ENCODE measurements at regions not wholly inside any gene's neighbourhood (a gene's known extent, or its start where the extent isn't known, plus 50 kb on each side); places are given as distances from the start of the nearest gene placed in this dataset.

DNA sequence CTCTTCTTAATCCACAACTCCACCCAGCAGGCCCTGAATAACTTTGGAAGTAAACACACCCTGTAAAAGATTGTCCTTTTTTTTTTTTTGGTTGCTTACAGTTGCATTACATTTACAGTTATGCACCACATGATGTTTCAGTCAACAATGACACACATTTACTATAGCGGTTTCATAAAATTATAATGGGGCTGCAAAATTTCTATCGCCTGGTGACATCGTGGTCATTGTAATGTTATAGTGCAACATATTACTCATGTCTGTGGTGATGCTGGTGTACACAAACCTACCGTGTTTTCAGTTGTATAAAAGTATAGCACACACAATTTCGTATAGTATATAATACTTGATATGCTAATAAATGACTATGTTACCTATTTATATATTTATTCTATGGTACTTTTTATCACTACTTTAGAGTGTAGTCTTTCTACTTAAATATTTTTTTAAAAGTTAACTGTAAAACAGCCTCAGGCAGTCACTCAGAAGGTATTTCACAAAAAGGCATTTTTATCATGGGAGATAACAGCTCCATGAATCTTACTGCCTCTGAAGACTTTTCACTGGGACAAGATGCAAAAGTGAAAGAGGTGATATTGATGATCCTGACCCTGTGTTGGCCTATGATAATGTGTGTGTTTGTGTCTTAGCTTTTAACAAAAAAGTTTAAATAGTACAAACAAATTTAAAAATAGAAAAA, 695.4 kb upstream of the CDH18 start:
- H3K4me1 Mint-ChIP-seq (ENCODE audit: unreplicated experiment), result no peaks in the 10 kb centered on the region
- no peak overlapping the region for H3K4me3 Mint-ChIP-seq (ENCODE audit: unreplicated experiment)
- DNase-seq (ENCODE audit: low spot score), result no peak
- TF ChIP-seq, protein P1, sequence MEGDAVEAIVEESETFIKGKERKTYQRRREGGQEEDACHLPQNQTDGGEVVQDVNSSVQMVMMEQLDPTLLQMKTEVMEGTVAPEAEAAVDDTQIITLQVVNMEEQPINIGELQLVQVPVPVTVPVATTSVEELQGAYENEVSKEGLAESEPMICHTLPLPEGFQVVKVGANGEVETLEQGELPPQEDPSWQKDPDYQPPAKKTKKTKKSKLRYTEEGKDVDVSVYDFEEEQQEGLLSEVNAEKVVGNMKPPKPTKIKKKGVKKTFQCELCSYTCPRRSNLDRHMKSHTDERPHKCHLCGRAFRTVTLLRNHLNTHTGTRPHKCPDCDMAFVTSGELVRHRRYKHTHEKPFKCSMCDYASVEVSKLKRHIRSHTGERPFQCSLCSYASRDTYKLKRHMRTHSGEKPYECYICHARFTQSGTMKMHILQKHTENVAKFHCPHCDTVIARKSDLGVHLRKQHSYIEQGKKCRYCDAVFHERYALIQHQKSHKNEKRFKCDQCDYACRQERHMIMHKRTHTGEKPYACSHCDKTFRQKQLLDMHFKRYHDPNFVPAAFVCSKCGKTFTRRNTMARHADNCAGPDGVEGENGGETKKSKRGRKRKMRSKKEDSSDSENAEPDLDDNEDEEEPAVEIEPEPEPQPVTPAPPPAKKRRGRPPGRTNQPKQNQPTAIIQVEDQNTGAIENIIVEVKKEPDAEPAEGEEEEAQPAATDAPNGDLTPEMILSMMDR (IDR thresholded peaks at IDR 0.05; ENCODE audit: unreplicated experiment), result no peak
- no peaks in the 10 kb centered on the region for H3K9me3 Mint-ChIP-seq (ENCODE audit: unreplicated experiment)
- no peak overlapping the region for H3K27ac Mint-ChIP-seq (ENCODE audit: unreplicated experiment)
- no peaks in the 10 kb centered on the region for H3K27me3 Mint-ChIP-seq (ENCODE audit: unreplicated experiment)
- H3K36me3 Mint-ChIP-seq (ENCODE audit: low read depth, unreplicated experiment), result no peaks in the 10 kb centered on the region

- DNase-seq (ENCODE audit: low spot score), result no peak
- H3K9me3 Mint-ChIP-seq (ENCODE audit: unreplicated experiment), result no peaks in the 10 kb centered on the region
- H3K36me3 Mint-ChIP-seq (ENCODE audit: low read depth, unreplicated experiment), result no peaks in the 10 kb centered on the region
- H3K27ac Mint-ChIP-seq (ENCODE audit: unreplicated experiment), result no peak overlapping the region
- no peaks in the 10 kb centered on the region for H3K27me3 Mint-ChIP-seq (ENCODE audit: unreplicated experiment)
- H3K4me3 Mint-ChIP-seq (ENCODE audit: unreplicated experiment), result no peak overlapping the region
- TF ChIP-seq, protein P1 (IDR thresholded peaks at IDR 0.05; ENCODE audit: unreplicated experiment), result no peak
- no peaks in the 10 kb centered on the region for H3K4me1 Mint-ChIP-seq (ENCODE audit: unreplicated experiment)
Measured at GRCh38 chr5:20680718-20681302, 692.8 kb upstream of the CDH18 start.

GRCh38 chr5:20678814-20679298, 690.9 kb upstream of the CDH18 start:
- H3K9me3 Mint-ChIP-seq (ENCODE audit: unreplicated experiment), result no peaks in the 10 kb centered on the region

DNA sequence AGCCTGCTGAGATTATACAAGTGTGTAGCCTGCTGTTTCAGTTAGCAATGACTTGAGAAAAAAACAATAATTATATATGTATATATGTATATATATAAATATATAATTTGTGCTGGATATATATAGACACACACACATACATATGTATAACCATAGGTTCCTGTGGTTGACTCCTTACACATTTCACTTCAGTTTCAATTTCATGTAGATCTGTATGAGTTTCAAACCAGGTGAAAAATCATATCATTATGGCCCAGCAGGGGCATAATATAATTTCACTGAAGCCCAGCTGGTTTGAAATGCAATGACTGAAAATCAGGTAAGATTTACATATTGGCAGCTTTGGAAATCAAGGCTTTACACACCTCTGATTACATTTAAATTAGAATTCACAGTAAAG, 690.4 kb upstream of the CDH18 start:
- TF ChIP-seq, protein P1 (IDR thresholded peaks at IDR 0.05; ENCODE audit: unreplicated experiment), result no peak
- no peaks in the 10 kb centered on the region for H3K9me3 Mint-ChIP-seq (ENCODE audit: unreplicated experiment)
- no peak for DNase-seq (ENCODE audit: low spot score)
- H3K4me3 Mint-ChIP-seq (ENCODE audit: unreplicated experiment), result no peak overlapping the region
- no peaks in the 10 kb centered on the region for H3K4me1 Mint-ChIP-seq (ENCODE audit: unreplicated experiment)
- no peaks in the 10 kb centered on the region for H3K27me3 Mint-ChIP-seq (ENCODE audit: unreplicated experiment)
- H3K27ac Mint-ChIP-seq (ENCODE audit: unreplicated experiment), result no peak overlapping the region
- H3K36me3 Mint-ChIP-seq (ENCODE audit: low read depth, unreplicated experiment), result no peaks in the 10 kb centered on the region

More at GRCh38 chr5:20678814-20679298, 690.9 kb upstream of the CDH18 start:
- no peaks in the 10 kb centered on the region for H3K27me3 Mint-ChIP-seq (ENCODE audit: unreplicated experiment)
- no peaks in the 10 kb centered on the region for H3K4me1 Mint-ChIP-seq (ENCODE audit: unreplicated experiment)
- no peaks in the 10 kb centered on the region for H3K36me3 Mint-ChIP-seq (ENCODE audit: low read depth, unreplicated experiment)
- no peak overlapping the region for H3K27ac Mint-ChIP-seq (ENCODE audit: unreplicated experiment)
- H3K4me3 Mint-ChIP-seq (ENCODE audit: unreplicated experiment), result no peak overlapping the region
- TF ChIP-seq, protein P1 (IDR thresholded peaks at IDR 0.05; ENCODE audit: unreplicated experiment), result no peak
- DNase-seq (ENCODE audit: low spot score), result no peak

DNA sequence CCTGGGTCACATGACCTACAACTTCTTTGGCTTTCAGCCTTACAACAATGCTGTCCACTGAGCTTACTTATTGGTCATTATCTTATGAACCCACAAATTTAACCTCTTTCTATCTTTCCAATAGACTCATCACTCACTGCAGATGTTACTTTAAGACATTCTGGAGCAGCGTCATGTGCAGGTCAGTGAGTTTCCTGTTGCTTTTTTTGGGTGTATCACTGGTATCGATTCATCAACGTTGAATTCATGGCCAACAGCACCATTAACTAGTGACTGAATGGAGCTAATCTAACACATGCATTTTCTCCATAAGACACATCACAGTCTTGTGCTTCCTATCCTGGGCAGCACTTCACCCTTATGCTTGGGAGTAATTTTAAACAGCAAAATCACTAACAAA, 672.6 kb upstream of the CDH18 start:
- Mint-ChIP-seq H3K4me1 (ENCODE audit: unreplicated experiment) (no peaks in the 10 kb centered on the region), H3K36me3 (ENCODE audit: low read depth, unreplicated experiment) (no peaks in the 10 kb centered on the region), H3K27me3 (ENCODE audit: unreplicated experiment) (no peaks in the 10 kb centered on the region), H3K4me3 (ENCODE audit: unreplicated experiment) (no peak overlapping the region), H3K9me3 (ENCODE audit: unreplicated experiment) (no peaks in the 10 kb centered on the region), H3K27ac (ENCODE audit: unreplicated experiment) (no peak overlapping the region)
- DNase-seq (ENCODE audit: low spot score), result no peak
- TF ChIP-seq, protein P1 (IDR thresholded peaks at IDR 0.05; ENCODE audit: unreplicated experiment), result no peak
